ENCODE measurements at regions not wholly inside any gene's neighbourhood (a gene's known extent, or its start where the extent isn't known, plus 50 kb on each side); places are given as distances from the start of the nearest gene placed in this dataset.

DNA sequence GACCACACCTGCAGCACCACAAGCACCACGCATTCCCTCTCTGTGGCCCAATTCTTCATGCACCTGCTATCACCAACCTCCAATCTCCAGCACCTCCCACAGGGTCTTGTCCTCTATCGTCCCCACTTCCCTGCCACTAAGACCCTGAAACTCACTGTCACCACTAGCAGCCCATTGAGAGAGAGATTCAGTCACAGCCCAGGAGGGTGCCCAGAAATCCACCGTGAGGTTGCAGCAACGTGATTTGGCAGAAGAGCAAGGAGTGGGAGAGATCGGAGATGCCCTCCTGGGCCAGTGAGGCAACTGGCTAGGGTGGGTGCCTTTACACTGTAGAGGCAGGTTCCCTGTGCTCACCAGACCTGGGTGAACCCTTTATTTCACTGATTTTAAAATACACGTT is 90.1 kb downstream of the ANKRD60 start:
- Histone ChIP-seq H3K9ac (ENCODE audit: control insufficient read depth, insufficient read depth, low read length) (no peak overlapping the region), H3K4me2 (ENCODE audit: control insufficient read depth, insufficient read depth) (no peak overlapping the region), H3K27ac (ENCODE audit: control insufficient read depth, insufficient read depth) (no peak overlapping the region), H3K27me3 (replicated peaks in 1 of 2; ENCODE audit: control insufficient read depth in 2 of 2, insufficient read depth in 2 of 2, low read length in 1 of 2) (no peaks in the 10 kb centered on the region; a peak in 1 of 4 replicates), H3K9me3 (replicated peaks; ENCODE audit: control insufficient read depth, insufficient read depth, low read length) (no peaks in the 10 kb centered on the region), H3K36me3 (ENCODE audit: control insufficient read depth in 2 of 2, insufficient read depth in 2 of 2, low read length in 1 of 2) (no peaks in the 10 kb centered on the region), H3K4me1 (ENCODE audit: control insufficient read depth, insufficient read depth, low read length) (no peaks in the 10 kb centered on the region), H4K20me1 (ENCODE audit: control insufficient read depth, insufficient read depth) (no peaks in the 10 kb centered on the region), H3K4me3 (no peak overlapping the region), H3K79me2 (ENCODE audit: control insufficient read depth, insufficient read depth, low read length) (no peaks in the 10 kb centered on the region), H2AFZ (ENCODE audit: control insufficient read depth, low read depth, low read length) (no peak overlapping the region)
- intact Hi-C loops (cut with micrococcal nuclease; ENCODE audit: unreplicated experiment) = no loop called here
- 22% methylated on average over 6 of the region's 6 CpGs for WGBS (ENCODE audit: insufficient coverage, insufficient replicate concordance, low lambda C conversion rate, missing lambda C conversion rate)
- ChIA-PET RAD21 (ENCODE audit: unreplicated experiment) (no interaction called here), POLR2A (no interaction called here), CTCF (no interaction called here), SMC1A (ENCODE audit: uncharacterized antibody, unreplicated experiment) (no interaction called here)
- FAIRE-seq (no peak), ATAC-seq (no peak), DNase-seq (ENCODE audit: low read depth, low spot score) (no peak)
- in situ Hi-C loops (cut with MboI) = loop anchor here (5.0 kb wide), 1 partner anchor 51 kb away; no protein-coding TSS in a partner anchor
- TF ChIP-seq ZNF24 (IDR thresholded peaks at IDR 0.05) (no peak), CHD1 (IDR thresholded peaks at IDR 0.05; ENCODE audit: low read depth, low read length) (no peak), ZNF622 (IDR thresholded peaks at IDR 0.05) (no peak), YY1 (IDR thresholded peaks at IDR 0.05; ENCODE audit: low read depth, low read length) (no peak), ZSCAN29 (IDR thresholded peaks at IDR 0.05) (no peak)
- TF ChIP-seq, protein P1, sequence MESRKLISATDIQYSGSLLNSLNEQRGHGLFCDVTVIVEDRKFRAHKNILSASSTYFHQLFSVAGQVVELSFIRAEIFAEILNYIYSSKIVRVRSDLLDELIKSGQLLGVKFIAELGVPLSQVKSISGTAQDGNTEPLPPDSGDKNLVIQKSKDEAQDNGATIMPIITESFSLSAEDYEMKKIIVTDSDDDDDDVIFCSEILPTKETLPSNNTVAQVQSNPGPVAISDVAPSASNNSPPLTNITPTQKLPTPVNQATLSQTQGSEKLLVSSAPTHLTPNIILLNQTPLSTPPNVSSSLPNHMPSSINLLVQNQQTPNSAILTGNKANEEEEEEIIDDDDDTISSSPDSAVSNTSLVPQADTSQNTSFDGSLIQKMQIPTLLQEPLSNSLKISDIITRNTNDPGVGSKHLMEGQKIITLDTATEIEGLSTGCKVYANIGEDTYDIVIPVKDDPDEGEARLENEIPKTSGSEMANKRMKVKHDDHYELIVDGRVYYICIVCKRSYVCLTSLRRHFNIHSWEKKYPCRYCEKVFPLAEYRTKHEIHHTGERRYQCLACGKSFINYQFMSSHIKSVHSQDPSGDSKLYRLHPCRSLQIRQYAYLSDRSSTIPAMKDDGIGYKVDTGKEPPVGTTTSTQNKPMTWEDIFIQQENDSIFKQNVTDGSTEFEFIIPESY (IDR thresholded peaks at IDR 0.05) = no peak
- no TSS peak for BruUV-seq (replicated peaks)

DNA sequence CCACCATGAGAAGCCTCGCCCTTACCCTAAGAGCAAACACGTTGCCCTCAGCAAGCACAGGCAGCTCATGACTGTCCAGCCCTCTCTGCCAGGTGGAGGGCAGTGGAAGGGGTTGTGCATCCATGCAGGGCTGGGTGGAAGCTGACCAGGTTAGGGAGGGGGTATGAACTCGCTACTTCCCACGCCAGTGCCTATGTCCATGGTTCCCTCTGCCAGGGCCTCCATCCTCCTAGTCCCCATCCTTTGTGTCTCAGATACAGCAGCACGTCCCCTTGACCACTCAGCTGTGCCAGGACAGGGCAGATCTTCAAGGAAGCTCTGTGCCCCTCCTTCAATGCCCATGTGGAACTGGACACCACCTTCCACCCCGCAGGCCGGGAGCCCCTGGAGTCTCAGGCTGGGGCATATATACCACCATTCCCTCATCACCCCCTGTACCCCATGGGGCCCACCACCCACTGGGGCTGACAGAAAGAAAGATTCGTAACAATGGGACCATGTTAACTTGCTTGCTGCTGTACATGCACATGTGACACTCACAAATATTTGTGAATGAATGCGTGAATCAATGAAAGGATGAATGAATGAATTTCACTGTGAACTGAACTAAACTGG is 90.7 kb downstream of the ANKRD60 start:
- Histone ChIP-seq H3K27ac (ENCODE audit: control insufficient read depth, insufficient read depth) (no peak overlapping the region), H2AFZ (ENCODE audit: control insufficient read depth, low read depth, low read length) (no peak overlapping the region), H3K9me3 (replicated peaks; ENCODE audit: control insufficient read depth, insufficient read depth, low read length) (no peaks in the 10 kb centered on the region), H4K20me1 (ENCODE audit: control insufficient read depth, insufficient read depth) (no peaks in the 10 kb centered on the region), H3K4me1 (ENCODE audit: control insufficient read depth, insufficient read depth, low read length) (no peaks in the 10 kb centered on the region), H3K4me2 (ENCODE audit: control insufficient read depth, insufficient read depth) (no peak overlapping the region), H3K27me3 (replicated peaks in 1 of 2; ENCODE audit: control insufficient read depth in 2 of 2, insufficient read depth in 2 of 2, low read length in 1 of 2) (no peaks in the 10 kb centered on the region; a peak in 1 of 4 replicates), H3K79me2 (ENCODE audit: control insufficient read depth, insufficient read depth, low read length) (no peaks in the 10 kb centered on the region), H3K36me3 (ENCODE audit: control insufficient read depth in 2 of 2, insufficient read depth in 2 of 2, low read length in 1 of 2) (no peaks in the 10 kb centered on the region), H3K9ac (ENCODE audit: control insufficient read depth, insufficient read depth, low read length) (no peak overlapping the region), H3K4me3 (no peak overlapping the region)
- POLR2A ChIA-PET = no interaction called here
- FAIRE-seq (no peak), DNase-seq (ENCODE audit: low read depth, low spot score) (no peak), ATAC-seq (no peak)
- 3% methylated on average over 9 of the region's 9 CpGs for WGBS (ENCODE audit: insufficient coverage, insufficient replicate concordance, low lambda C conversion rate, missing lambda C conversion rate)
- in situ Hi-C loops (cut with MboI) (loop anchor here (5.0 kb wide), 1 partner anchor 50 kb away; no protein-coding TSS in a partner anchor), intact Hi-C loops (cut with micrococcal nuclease; ENCODE audit: unreplicated experiment) (no loop called here)
- RAD21 ChIA-PET (ENCODE audit: unreplicated experiment) = no interaction called here
- SMC1A ChIA-PET (ENCODE audit: uncharacterized antibody, unreplicated experiment) = no interaction called here
- no TSS peak for BruUV-seq (replicated peaks)
- CTCF ChIA-PET = interaction anchor here (0.6 kb wide), 1 partner anchor 21 kb away, joined by 3 read pairs; no protein-coding TSS in a partner anchor
- TF ChIP-seq SIX5 (IDR thresholded peaks at IDR 0.05; ENCODE audit: low read depth, low read length, severe bottlenecking) = no peak
- TF ChIP-seq SREBF2 (IDR thresholded peaks at IDR 0.05; ENCODE audit: low read length) = no peak
- TF ChIP-seq, protein P2, sequence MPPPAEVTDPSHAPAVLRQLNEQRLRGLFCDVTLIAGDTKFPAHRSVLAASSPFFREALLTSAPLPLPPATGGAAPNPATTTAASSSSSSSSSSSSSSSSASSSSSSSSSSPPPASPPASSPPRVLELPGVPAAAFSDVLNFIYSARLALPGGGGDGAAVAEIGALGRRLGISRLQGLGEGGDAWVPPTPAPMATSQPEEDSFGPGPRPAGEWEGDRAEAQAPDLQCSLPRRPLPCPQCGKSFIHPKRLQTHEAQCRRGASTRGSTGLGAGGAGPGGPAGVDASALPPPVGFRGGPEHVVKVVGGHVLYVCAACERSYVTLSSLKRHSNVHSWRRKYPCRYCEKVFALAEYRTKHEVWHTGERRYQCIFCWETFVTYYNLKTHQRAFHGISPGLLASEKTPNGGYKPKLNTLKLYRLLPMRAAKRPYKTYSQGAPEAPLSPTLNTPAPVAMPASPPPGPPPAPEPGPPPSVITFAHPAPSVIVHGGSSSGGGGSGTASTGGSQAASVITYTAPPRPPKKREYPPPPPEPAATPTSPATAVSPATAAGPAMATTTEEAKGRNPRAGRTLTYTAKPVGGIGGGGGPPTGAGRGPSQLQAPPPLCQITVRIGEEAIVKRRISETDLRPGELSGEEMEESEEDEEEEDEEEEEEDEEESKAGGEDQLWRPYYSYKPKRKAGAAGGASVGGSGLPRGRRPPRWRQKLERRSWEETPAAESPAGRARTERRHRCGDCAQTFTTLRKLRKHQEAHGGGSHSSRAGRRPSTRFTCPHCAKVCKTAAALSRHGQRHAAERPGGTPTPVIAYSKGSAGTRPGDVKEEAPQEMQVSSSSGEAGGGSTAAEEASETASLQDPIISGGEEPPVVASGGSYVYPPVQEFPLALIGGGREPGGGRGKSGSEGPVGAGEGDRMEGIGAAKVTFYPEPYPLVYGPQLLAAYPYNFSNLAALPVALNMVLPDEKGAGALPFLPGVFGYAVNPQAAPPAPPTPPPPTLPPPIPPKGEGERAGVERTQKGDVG (CRISPR knock-in tag; IDR thresholded peaks at IDR 0.05) = no peak
- TF ChIP-seq TAF1 (IDR thresholded peaks at IDR 0.05; ENCODE audit: borderline replicate concordance, low read depth, low read length) = no peak
- no peak for TF ChIP-seq ZSCAN29 (IDR thresholded peaks at IDR 0.05)
- TF ChIP-seq POLR2AphosphoS5 (IDR thresholded peaks at IDR 0.05; ENCODE audit: low read length) = no peak
- TF ChIP-seq, protein P3, sequence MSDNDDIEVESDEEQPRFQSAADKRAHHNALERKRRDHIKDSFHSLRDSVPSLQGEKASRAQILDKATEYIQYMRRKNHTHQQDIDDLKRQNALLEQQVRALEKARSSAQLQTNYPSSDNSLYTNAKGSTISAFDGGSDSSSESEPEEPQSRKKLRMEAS (IDR thresholded peaks at IDR 0.05; ENCODE audit: low read depth, low read length) = no peak

All from GM12878 (cell line).